ENCODE measurements at regions not wholly inside any gene's neighbourhood (a gene's known extent, or its start where the extent isn't known, plus 50 kb on each side); places are given as distances from the start of the nearest gene placed in this dataset.

DNA sequence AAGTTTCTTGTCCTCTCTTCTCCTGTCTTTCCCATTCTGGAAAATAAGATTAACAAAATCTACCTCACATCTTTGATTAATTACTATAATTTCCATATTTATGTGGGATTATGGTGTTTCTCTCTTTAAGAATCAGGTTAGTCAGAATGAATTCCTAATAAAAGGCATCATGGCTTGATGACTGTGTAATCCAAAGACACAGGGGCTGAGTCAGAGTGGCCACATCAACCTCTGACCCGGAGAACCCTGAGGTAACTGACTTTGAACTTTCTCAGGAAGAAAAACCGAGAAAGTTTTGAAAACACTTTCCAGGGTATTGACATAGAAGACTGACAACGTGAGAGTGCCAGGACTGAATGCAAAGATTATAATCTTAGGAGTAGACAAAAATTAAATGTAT, 170.3 kb upstream of the MCTP2 start:
- TF ChIP-seq, protein P1, sequence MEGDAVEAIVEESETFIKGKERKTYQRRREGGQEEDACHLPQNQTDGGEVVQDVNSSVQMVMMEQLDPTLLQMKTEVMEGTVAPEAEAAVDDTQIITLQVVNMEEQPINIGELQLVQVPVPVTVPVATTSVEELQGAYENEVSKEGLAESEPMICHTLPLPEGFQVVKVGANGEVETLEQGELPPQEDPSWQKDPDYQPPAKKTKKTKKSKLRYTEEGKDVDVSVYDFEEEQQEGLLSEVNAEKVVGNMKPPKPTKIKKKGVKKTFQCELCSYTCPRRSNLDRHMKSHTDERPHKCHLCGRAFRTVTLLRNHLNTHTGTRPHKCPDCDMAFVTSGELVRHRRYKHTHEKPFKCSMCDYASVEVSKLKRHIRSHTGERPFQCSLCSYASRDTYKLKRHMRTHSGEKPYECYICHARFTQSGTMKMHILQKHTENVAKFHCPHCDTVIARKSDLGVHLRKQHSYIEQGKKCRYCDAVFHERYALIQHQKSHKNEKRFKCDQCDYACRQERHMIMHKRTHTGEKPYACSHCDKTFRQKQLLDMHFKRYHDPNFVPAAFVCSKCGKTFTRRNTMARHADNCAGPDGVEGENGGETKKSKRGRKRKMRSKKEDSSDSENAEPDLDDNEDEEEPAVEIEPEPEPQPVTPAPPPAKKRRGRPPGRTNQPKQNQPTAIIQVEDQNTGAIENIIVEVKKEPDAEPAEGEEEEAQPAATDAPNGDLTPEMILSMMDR (conservative IDR thresholded peaks at IDR 0.05): no peak
- TF ChIP-seq ZFX (IDR thresholded peaks at IDR 0.05): no peak

Data from C4-2B (cell line).